HCT116 (cell line): ENCODE measurements at regions not wholly inside any gene's neighbourhood (a gene's known extent, or its start where the extent isn't known, plus 50 kb on each side); places are given as distances from the start of the nearest gene placed in this dataset.

Experiments used
- ATAC-seq: fragments of 200-7000 bp; cut with Tn5 transposase; 2 replicates; pipeline ENCODE4 v1.9.1; 2020; ENCODE audit warnings: mild to moderate bottlenecking, moderate library complexity
- BruUV-seq: library from RNA; stranded (reverse); fragments of 400-500 nt; replicated peaks from 2 replicates; lab custom pipeline; 2021; lab: Mats Ljungman, UMichigan
- CTCF ChIA-PET: fragments of 300-600 bp; sonication (Branson Sonifier 250); formaldehyde crosslinking; loops from one replicate; lab custom pipeline; 2021; ENCODE audit warnings: antibody characterized with exemption; lab: Charles Lee
- POLR2A ChIA-PET: fragments of 300-600, 350-600 bp; sonication (Branson Sonifier 250); formaldehyde crosslinking; loops from one replicate; lab custom pipeline; 2021; ENCODE audit warnings: antibody characterized with exemption; lab: Charles Lee
- RAD21 ChIA-PET, 2 experiments: fragments of 300-600 bp; sonication (Branson Sonifier 250); formaldehyde crosslinking; loops; one replicate each; lab custom pipeline; 2023; ENCODE audit warnings: low total read pairs in 2 of 2; ENCODE audit not compliant: uncharacterized antibody in 2 of 2, unreplicated experiment in 2 of 2, low non-redundant PET in 1 of 2; lab: Charles Lee
- DNase-seq: peaks from one replicate; pipeline ENCODE4 v3.0.0-alpha.2; 2010; ENCODE audit warnings: low read depth, low spot score
- H2AFZ ChIP-seq: fragments of 200-600 bp; shearing (Covaris generic), sonication (generic); 2 replicates; pipeline ENCODE4 v1.6.1; 2017; ENCODE audit warnings: low read depth, mixed run types, mixed read lengths, antibody characterized with exemption, low read length; ENCODE audit not compliant: poor library complexity, severe bottlenecking
- H3K27ac ChIP-seq: 2 replicates; pipeline ENCODE4 v1.5.1; 2012; ENCODE audit warnings: low read depth, low read length
- H3K27me3 ChIP-seq: fragments of 200-600 bp; sonication (generic); 2 replicates; pipeline ENCODE4 v1.6.1; 2016; ENCODE audit warnings: mixed run types, low read length, mixed read lengths; ENCODE audit not compliant: insufficient read depth
- H3K36me3 ChIP-seq, 2 experiments: fragments of 200-500 bp in 1 of 2; fragments of 200-600 bp in 1 of 2; sonication (Bioruptor generic) in 1 of 2; sonication (generic) in 1 of 2; 2 replicates each; pipeline versions ENCODE4 v1.5.1 to v1.6.1; 2014 to 2016; ENCODE audit warnings: low read length in 2 of 2, inconsistent platforms in 1 of 2, mixed read lengths in 1 of 2, mixed run types in 1 of 2; ENCODE audit not compliant: insufficient read depth in 2 of 2, control insufficient read depth in 1 of 2
- H3K4me1 ChIP-seq, 2 experiments: fragments of 200-600 bp in 1 of 2; sonication (generic) in 1 of 2; 2 replicates each; pipeline versions ENCODE4 v1.5.1 to v1.6.1; 2012 to 2017; ENCODE audit warnings: low read length in 2 of 2, inconsistent platforms in 1 of 2, mild to moderate bottlenecking in 1 of 2, mixed read lengths in 1 of 2, mixed run types in 1 of 2, moderate library complexity in 1 of 2; ENCODE audit not compliant: insufficient read depth in 2 of 2, control insufficient read depth in 1 of 2
- H3K4me2 ChIP-seq: fragments of 200-600 bp; sonication (generic); 2 replicates; pipeline ENCODE4 v1.6.1; 2017; ENCODE audit warnings: mixed run types, low read length, mixed read lengths
- H3K4me3 ChIP-seq, 2 experiments: fragments of 200-600 bp in 1 of 2; sonication (generic) in 1 of 2; replicated peaks in 1 of 2; 2 replicates each; pipeline ENCODE4 v1.5.1; 2011 to 2016; ENCODE audit warnings: low read length in 2 of 2, control low read depth in 1 of 2, low read depth in 1 of 2, mild to moderate bottlenecking in 1 of 2, mixed read lengths in 1 of 2, mixed run types in 1 of 2
- H3K79me2 ChIP-seq: fragments of 200-600 bp; sonication (generic); 2 replicates; pipeline ENCODE4 v1.6.1; 2017; ENCODE audit warnings: mild to moderate bottlenecking, mixed run types, low read length, moderate library complexity, mixed read lengths; ENCODE audit not compliant: insufficient read depth
- H3K9ac ChIP-seq: fragments of 200-600 bp; sonication (generic); 2 replicates; pipeline ENCODE4 v1.6.1; 2016; ENCODE audit warnings: low read length, mixed read lengths
- H3K9me2 ChIP-seq: fragments of 200-600 bp; sonication (generic), shearing (Covaris generic); 2 replicates; pipeline ENCODE4 v1.6.1; 2017; ENCODE audit warnings: mixed run types, mild to moderate bottlenecking, moderate library complexity; ENCODE audit not compliant: insufficient read depth
- H3K9me3 ChIP-seq, 2 experiments: fragments of 200-500 bp in 1 of 2; fragments of 200-600 bp in 1 of 2; sonication (Bioruptor generic) in 1 of 2; sonication (generic) in 1 of 2; 2 replicates each; pipeline ENCODE4 v1.6.1; 2014 to 2017; ENCODE audit warnings: low read length in 2 of 2, mixed read lengths in 2 of 2, inconsistent platforms in 1 of 2, low read depth in 1 of 2, mild to moderate bottlenecking in 1 of 2, mixed run types in 1 of 2, moderate library complexity in 1 of 2; ENCODE audit not compliant: control insufficient read depth in 1 of 2, insufficient read depth in 1 of 2
- H4K20me1 ChIP-seq: fragments of 200-600 bp; sonication (generic), shearing (Covaris generic); 2 replicates; pipeline ENCODE4 v1.6.1; 2017; ENCODE audit warnings: mixed run types, mild to moderate bottlenecking, moderate library complexity; ENCODE audit not compliant: insufficient read depth
- CBX3 ChIP-seq: IDR thresholded peaks from 2 replicates; pipeline ENCODE4 v1.6.1; 2012; ENCODE audit warnings: low read depth
- CEBPB ChIP-seq: IDR thresholded peaks from 2 replicates; pipeline ENCODE4 v1.6.1; 2012; ENCODE audit warnings: low read depth
- EGR1 ChIP-seq: IDR thresholded peaks from 2 replicates; pipeline ENCODE4 v1.6.1; 2012; ENCODE audit warnings: low read depth
- EZH2 ChIP-seq: fragments of 200-600 bp; sonication (generic); IDR thresholded peaks from 2 replicates; pipeline ENCODE4 v1.6.1; 2017; ENCODE audit warnings: antibody characterized with exemption, mixed run types
- EZH2phosphoT487 ChIP-seq: fragments of 200-600 bp; IDR thresholded peaks from 2 replicates; pipeline ENCODE4 v1.6.1; 2018; ENCODE audit warnings: antibody characterized with exemption, borderline replicate concordance
- JUND ChIP-seq: IDR thresholded peaks from 2 replicates; pipeline ENCODE4 v1.6.1; 2012
- POLR2A ChIP-seq: IDR thresholded peaks from 2 replicates; pipeline ENCODE4 v1.7.0; 2011; ENCODE audit warnings: borderline replicate concordance; ENCODE audit not compliant: insufficient read depth, insufficient read length; ENCODE audit errors: extremely low read depth
- POLR2AphosphoS5 ChIP-seq: IDR thresholded peaks from 2 replicates; pipeline ENCODE4 v1.6.1; 2011; ENCODE audit warnings: mild to moderate bottlenecking, low read depth, low read length, moderate library complexity
- RAD21 ChIP-seq: IDR thresholded peaks from 2 replicates; pipeline ENCODE4 v1.6.1; 2012; ENCODE audit warnings: low read depth, mild to moderate bottlenecking
- SIN3A ChIP-seq: IDR thresholded peaks from 2 replicates; pipeline ENCODE4 v1.6.1; 2012; ENCODE audit warnings: low read depth
- SP1 ChIP-seq: IDR thresholded peaks from 2 replicates; pipeline ENCODE4 v1.6.1; 2012; ENCODE audit warnings: low read depth
- SRF ChIP-seq: IDR thresholded peaks from 2 replicates; pipeline ENCODE4 v1.6.1; 2012; ENCODE audit warnings: low read depth
- TCF7L2 ChIP-seq: IDR thresholded peaks from 2 replicates; pipeline ENCODE4 v1.7.0; 2011; ENCODE audit warnings: borderline replicate concordance, inconsistent platforms; ENCODE audit not compliant: insufficient read depth, insufficient read length; ENCODE audit errors: extremely low read depth
- ZFX ChIP-seq: fragments of 450-650 bp; IDR thresholded peaks from 2 replicates; pipeline ENCODE4 v1.6.1; 2017
- ZNF274 ChIP-seq: fragments of 200-500 bp; sonication (Bioruptor generic); IDR thresholded peaks from 2 replicates; pipeline ENCODE4 v1.6.1; 2014; ENCODE audit warnings: mild to moderate bottlenecking, low read depth, low read length, inconsistent platforms
- intact Hi-C: fragments of 100-400 bp; cut with micrococcal nuclease; formaldehyde crosslinking; loops from 2 replicates; pipeline ENCODE4 v1.10.0; 2022
- TF ChIP-seq, protein P1 (sequence below): IDR thresholded peaks from 2 replicates; pipeline ENCODE4 v1.6.1; 2012
- TF ChIP-seq, protein P2 (sequence below): IDR thresholded peaks from 2 replicates; pipeline ENCODE4 v1.6.1; 2012
- TF ChIP-seq, protein P3 (sequence below), 3 experiments: fragments of 200-600 bp in 1 of 3; sonication (generic) in 1 of 3; IDR thresholded peaks in 2 of 3; conservative IDR thresholded peaks in 1 of 3; 2 replicates each; pipeline ENCODE4 v1.5.1; 2012 to 2017; ENCODE audit warnings: low read depth in 2 of 3, low read length in 2 of 3, antibody characterized with exemption in 1 of 3, borderline replicate concordance in 1 of 3, control low read depth in 1 of 3, mild to moderate bottlenecking in 1 of 3, mixed read lengths in 1 of 3, mixed run types in 1 of 3, moderate library complexity in 1 of 3; ENCODE audit not compliant: insufficient read depth in 1 of 3

GRCh38 chr3:130825762-130826299 lies 68.1 kb upstream of the ATP2C1 start:
- RAD21 ChIA-PET = no interaction called here
- Histone ChIP-seq H3K4me3 (no peak overlapping the region), H3K36me3 (no peaks in the 10 kb centered on the region), H3K4me2 (no peak overlapping the region), H3K9ac (no peak overlapping the region), H3K27ac (no peak overlapping the region), H3K9me3 (no peaks in the 10 kb centered on the region), H4K20me1 (no peaks in the 10 kb centered on the region), H2AFZ (no peak overlapping the region), H3K27me3 (no peaks in the 10 kb centered on the region; the same call in 1 of the 2 replicates), H3K9me2 (no peaks in the 10 kb centered on the region), H3K4me1 (peaks cover 0 to 12% of the 10 kb centered on the region in 2 experiments; a peak in 2 of 4 replicates), H3K79me2 (no peaks in the 10 kb centered on the region)
- intact Hi-C loops = no loop called here
- TF ChIP-seq SIN3A = no peak
- no peak for TF ChIP-seq EGR1
- TF ChIP-seq, protein P1, sequence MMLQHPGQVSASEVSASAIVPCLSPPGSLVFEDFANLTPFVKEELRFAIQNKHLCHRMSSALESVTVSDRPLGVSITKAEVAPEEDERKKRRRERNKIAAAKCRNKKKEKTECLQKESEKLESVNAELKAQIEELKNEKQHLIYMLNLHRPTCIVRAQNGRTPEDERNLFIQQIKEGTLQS = no peak
- no peak for TF ChIP-seq POLR2A
- no peak for TF ChIP-seq SRF
- DNase-seq (no peak), ATAC-seq (no peak)
- CTCF ChIA-PET = no interaction called here
- no TSS peak for BruUV-seq
- POLR2A ChIA-PET = no interaction called here

- Histone ChIP-seq H3K79me2 (no peaks in the 10 kb centered on the region), H3K4me3 (no peak overlapping the region), H3K36me3 (no peaks in the 10 kb centered on the region), H3K4me2 (peak overlapping the region; percentile 20; the same call in 1 of the 2 replicates), H3K9me3 (no peaks in the 10 kb centered on the region), H2AFZ (no peak overlapping the region), H3K4me1 (peaks cover 0 to 6% of the 10 kb centered on the region in 2 experiments; a peak in 2 of 4 replicates), H3K9me2 (no peaks in the 10 kb centered on the region), H3K27ac (no peak overlapping the region), H3K9ac (no peak overlapping the region), H4K20me1 (no peaks in the 10 kb centered on the region), H3K27me3 (no peaks in the 10 kb centered on the region; the same call in 1 of the 2 replicates)
- no peak for ATAC-seq
- ChIA-PET RAD21 (interaction anchor here in 1 of 2 experiments (0.7 kb wide), 1 partner anchor 67 kb away, joined by 3 read pairs; the partner anchor contains the start of gene ATP2C1), CTCF (no interaction called here), POLR2A (no interaction called here)
- BruUV-seq = no TSS peak
- DNase-seq = no peak
- intact Hi-C loops = no loop called here
- no peak for TF ChIP-seq TCF7L2
- TF ChIP-seq ZNF274 = no peak
- TF ChIP-seq ZFX = no peak
- no peak for TF ChIP-seq CEBPB
- no peak for TF ChIP-seq POLR2A
- no peak for TF ChIP-seq POLR2AphosphoS5
- TF ChIP-seq JUND = no peak
- no peak for TF ChIP-seq RAD21
- TF ChIP-seq SP1 = no peak
- no peak for TF ChIP-seq EGR1
- TF ChIP-seq, protein P1 = no peak
- TF ChIP-seq EZH2phosphoT487 = no peak
- no peak for TF ChIP-seq EZH2
- TF ChIP-seq CBX3 = no peak
- TF ChIP-seq SRF = no peak
- TF ChIP-seq SIN3A = no peak
- TF ChIP-seq, protein P2, sequence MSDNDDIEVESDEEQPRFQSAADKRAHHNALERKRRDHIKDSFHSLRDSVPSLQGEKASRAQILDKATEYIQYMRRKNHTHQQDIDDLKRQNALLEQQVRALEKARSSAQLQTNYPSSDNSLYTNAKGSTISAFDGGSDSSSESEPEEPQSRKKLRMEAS = no peak
- TF ChIP-seq, protein P3, sequence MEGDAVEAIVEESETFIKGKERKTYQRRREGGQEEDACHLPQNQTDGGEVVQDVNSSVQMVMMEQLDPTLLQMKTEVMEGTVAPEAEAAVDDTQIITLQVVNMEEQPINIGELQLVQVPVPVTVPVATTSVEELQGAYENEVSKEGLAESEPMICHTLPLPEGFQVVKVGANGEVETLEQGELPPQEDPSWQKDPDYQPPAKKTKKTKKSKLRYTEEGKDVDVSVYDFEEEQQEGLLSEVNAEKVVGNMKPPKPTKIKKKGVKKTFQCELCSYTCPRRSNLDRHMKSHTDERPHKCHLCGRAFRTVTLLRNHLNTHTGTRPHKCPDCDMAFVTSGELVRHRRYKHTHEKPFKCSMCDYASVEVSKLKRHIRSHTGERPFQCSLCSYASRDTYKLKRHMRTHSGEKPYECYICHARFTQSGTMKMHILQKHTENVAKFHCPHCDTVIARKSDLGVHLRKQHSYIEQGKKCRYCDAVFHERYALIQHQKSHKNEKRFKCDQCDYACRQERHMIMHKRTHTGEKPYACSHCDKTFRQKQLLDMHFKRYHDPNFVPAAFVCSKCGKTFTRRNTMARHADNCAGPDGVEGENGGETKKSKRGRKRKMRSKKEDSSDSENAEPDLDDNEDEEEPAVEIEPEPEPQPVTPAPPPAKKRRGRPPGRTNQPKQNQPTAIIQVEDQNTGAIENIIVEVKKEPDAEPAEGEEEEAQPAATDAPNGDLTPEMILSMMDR (IDR thresholded peaks at IDR 0.05 in 2 of 3, conservative IDR thresholded peaks at IDR 0.05 in 1 of 3; ENCODE audit: borderline replicate concordance in 1 of 3, insufficient read depth in 1 of 3, low read depth in 2 of 3, low read length in 2 of 3) = no peak
Observed at GRCh38 chr3:130826516-130827182, 67.2 kb upstream of the ATP2C1 start.
